ENCODE measurements at regions not wholly inside any gene's neighbourhood (a gene's known extent, or its start where the extent isn't known, plus 50 kb on each side); places are given as distances from the start of the nearest gene placed in this dataset.
"Not testable (repeated sequence)": the region's sequence is repeated elsewhere in the genome, so short reads cannot be mapped to it uniquely, and the experiment has no call there.

GRCh38 chrX:786441-786881, 155.9 kb downstream of the SHOX start:
- DNase-seq: no peak

DNA sequence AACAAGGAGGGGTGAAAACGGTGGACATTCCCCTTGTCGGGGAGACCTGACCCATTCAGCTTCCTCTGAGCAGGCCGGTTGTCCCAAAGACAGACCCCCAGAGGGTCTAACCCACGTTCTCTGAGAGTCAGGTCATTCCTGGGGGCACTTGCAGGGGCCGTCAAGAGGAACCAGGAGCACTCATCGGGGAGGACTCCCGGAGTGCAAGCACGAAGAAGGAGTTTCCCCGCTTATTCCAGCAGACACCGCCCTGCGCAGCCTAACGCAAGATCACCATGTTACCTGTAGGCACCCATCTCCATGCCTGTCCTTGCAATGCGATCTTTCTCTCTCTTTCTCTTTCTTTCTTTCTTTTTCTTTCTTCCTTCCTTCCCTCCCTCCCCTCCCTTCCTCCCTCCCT, 154.2 kb downstream of the SHOX start:
- DNase-seq: no peak

DNA sequence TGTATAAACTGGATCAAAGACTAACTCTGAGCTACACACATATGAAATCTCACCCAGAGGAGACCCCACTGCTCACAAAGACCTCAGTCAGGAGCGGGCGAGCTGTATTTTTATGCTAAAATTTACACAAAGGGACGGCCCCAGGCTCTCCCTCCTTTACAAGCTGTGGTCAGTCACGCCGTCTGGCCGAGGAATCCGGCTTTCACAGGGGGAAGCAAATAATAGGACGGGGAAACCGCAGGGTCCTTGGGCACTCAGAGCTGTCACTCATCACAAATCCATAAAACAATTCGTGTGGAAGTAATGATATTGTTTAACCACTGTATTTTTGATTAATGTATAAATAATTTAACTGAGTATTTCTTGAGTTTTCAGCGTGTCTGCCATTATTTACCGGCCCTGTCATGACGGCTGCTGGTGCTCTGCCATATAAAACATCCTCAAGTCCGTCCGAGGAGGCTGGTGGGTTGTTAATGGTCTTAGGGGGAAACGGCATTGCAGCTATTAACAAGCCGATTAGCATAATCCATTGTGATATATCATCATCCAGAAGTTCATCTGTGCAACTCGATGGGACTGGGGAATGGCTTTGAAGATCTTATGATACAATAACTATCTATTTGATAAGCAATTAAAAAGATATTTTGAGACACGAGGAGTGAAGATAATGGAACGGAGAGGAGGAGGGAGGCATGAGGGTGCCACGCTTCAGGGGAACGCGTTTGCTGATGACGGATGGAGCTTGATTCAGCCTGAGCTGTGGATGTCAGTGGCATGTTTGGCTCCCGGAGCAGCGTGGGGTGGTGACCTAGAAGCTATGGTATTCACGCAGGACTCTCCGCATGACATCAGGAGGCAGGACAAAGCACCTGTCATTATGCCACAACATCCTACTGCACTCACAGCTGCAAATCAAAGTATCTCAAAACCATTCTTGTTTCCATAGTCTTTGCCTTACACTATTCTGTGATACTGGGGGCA, 150.9 kb downstream of the SHOX start:
- no peak for DNase-seq

GRCh38 chrX:776529-777230, 146.1 kb downstream of the SHOX start:
- DNase-seq: no peak

DNA sequence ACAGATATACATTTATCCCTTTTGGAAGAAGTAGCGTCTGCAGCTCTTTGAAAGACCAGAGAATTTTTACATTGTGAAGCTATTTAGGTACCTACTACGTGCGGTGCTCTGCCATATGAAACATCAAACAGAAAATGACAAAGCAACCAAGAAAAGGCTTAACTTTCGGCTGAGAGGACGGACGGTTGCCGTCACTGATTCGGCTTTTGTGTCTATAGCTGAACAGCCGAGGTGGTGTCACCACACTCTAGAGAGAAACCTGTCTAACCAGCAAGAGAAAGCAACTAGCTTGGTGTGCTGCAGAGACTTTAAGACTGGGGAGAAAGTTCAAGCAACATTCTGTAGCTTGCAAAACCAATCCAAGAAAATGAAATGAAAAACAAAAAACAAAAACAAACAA, 145.5 kb downstream of the SHOX start:
- no peak for DNase-seq

DNA sequence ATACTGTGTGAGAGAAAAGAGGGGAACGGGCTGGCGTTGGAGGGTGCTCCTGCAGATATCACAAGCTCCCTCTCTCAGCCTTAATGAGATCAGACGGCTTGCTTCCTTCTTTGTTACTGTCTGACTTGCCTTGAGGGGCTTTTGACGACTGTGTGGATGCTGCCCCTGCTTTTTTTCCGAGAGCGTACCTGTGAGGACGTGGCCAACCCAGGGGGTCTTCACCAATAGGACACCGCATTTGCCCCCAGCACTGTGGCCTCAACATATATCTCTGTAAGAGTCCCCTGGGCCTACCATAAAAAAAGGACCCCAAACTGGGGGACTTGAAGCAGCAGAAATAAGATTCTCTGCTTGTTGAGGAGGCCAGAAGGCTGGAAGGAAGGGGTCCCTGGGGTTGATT, 143.9 kb downstream of the SHOX start:
- no peak for DNase-seq

GRCh38 chrX:773292-774025, 142.9 kb downstream of the SHOX start:
- DNase-seq: no peak

- DNase-seq: no peak
These were observed 140.9 kb downstream of the SHOX start for GRCh38 chrX:771536-771935.

GRCh38 chrX:769796-770195, 139.2 kb downstream of the SHOX start:
- no peak for DNase-seq

- DNase-seq: no peak
These were observed 138.0 kb downstream of the SHOX start for GRCh38 chrX:768596-768995.

GRCh38 chrX:758917-759316, 128.3 kb downstream of the SHOX start:
- DNase-seq: no peak

DNA sequence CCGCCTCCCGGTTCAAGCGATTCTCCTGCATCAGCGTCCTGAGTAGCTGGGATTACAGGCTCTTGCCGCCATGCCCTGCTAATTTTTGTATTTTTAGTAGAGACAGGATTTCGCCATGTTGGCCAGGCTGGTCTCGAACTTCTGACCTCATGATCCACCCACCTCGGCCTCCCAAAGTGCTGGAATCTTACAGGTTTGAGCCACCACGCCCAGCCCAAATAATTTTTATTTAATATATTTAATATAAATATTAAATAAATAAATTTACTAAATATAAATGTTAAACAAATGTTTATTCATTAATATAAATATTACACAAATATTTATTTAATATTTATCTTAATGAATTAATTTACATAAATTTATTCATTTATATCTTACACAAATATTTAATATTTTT, 120.2 kb downstream of the SHOX start:
- DNase-seq: no peak

DNA sequence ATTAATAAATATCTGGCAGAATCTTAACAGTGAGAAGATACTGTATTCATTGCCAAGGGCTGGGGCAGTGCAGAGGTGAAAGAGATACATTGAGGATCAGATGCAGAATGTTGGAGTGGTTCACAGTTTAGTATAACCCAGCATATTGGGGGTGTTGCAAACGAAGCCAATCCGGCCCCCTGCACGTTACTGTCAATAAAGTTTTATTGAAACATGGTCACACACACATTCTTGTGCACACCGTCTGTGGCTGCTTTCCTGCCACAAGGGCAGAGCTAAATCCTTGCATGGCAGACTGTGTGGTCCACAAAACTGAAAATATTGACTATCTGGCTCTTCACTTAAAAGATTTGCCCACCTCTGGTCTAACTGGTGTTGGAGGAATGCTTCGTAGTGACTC, 119.7 kb downstream of the SHOX start:
- DNase-seq: no peak

GRCh38 chrX:747176-747575, 116.6 kb downstream of the SHOX start:
- DNase-seq: no peak

DNA sequence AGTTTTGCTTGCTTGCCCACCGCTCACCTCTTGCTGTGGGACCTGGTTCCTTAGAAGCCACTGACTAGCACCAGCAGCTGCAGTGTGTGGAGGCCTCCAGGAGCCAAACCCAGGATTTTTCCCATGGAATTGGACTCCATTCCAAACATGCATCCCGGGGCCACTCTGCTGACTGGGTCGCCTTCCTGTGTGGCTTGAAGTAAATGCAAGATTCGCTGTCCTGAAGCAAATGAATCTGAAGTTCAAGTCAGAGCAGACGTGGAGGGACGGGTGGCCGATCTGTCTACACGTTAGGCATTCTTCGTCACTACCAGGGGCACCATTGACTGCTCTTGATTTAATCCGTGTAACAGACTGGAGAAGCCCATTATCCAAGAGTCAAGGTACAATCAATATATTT, 109.0 kb downstream of the SHOX start:
- no peak for DNase-seq

- DNase-seq: not testable (repeated sequence)
These were observed 106.4 kb downstream of the SHOX start for GRCh38 chrX:737021-737420.

DNA sequence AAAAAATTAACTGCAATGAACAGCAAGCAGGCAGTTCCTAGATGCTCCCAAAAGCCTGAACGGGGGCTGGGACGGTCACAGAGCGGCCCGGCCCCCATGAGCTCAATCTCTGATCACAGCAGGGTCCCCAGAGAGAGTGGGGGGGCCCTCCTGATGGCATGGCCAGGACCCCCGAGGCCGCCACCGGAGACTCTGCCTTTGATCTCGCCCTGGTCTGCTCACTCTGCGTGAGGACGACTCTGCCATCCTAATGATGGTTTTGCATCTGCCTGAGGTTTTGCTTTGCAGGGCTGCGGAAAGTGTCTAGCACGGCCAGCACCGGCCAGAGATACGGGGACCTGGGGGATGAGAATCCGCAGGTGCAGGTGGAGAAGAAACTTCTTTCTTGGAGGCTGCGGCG, 103.8 kb downstream of the SHOX start:
- DNase-seq: no peak

GRCh38 chrX:733961-734360, 103.4 kb downstream of the SHOX start:
- DNase-seq: no peak

- no peak for DNase-seq
These were observed 99.2 kb downstream of the SHOX start for GRCh38 chrX:729583-730409.

DNA sequence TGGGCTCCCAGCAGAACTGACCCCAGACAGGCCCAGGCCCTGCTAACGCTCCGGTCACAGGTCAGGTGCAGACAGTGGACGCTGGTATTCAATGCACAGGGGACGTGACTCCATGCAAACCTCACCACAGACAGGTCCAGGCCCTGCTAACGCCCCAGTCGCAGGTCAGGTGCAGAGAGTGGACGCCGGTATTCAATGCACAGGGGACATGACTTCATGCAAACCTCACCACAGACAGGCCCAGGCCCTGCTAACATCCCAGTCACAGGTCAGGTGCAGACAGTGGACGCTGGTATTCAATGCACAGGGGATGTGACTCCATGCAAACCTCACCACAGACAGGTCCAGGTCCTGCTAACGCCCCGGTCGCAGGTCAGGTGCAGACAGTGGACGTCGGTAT, 98.5 kb downstream of the SHOX start:
- DNase-seq: not testable (repeated sequence)

GRCh38 chrX:728639-729038, 98.0 kb downstream of the SHOX start:
- not testable (repeated sequence) for DNase-seq

All from NCI-H69 (cell line).